ENCODE measurements at regions not wholly inside any gene's neighbourhood (a gene's known extent, or its start where the extent isn't known, plus 50 kb on each side); places are given as distances from the start of the nearest gene placed in this dataset.

- no peak for TF ChIP-seq CTCF (IDR thresholded peaks at IDR 0.05)
Measured at GRCh38 chr6:159431750-159432149, 261.3 kb downstream of the SOD2 start.

GRCh38 chr6:159430323-159430722 is 261.1 kb downstream of the FNDC1 start:
- no peak for TF ChIP-seq CTCF (IDR thresholded peaks at IDR 0.05)

GRCh38 chr6:159429433-159429832 is 260.2 kb downstream of the FNDC1 start:
- no peak for TF ChIP-seq CTCF (IDR thresholded peaks at IDR 0.05)

GRCh38 chr6:159427771-159428170 is 258.6 kb downstream of the FNDC1 start:
- no peak for TF ChIP-seq CTCF (IDR thresholded peaks at IDR 0.05)

- TF ChIP-seq CTCF (IDR thresholded peaks at IDR 0.05): no peak
Measured at GRCh38 chr6:159427335-159427734, 258.1 kb downstream of the FNDC1 start.

GRCh38 chr6:159425421-159425820 is 256.2 kb downstream of the FNDC1 start:
- TF ChIP-seq CTCF (IDR thresholded peaks at IDR 0.05): no peak

GRCh38 chr6:159422041-159422984 is 253.1 kb downstream of the FNDC1 start:
- no peak for TF ChIP-seq CTCF (IDR thresholded peaks at IDR 0.05)
